ENCODE measurements at regions not wholly inside any gene's neighbourhood (a gene's known extent, or its start where the extent isn't known, plus 50 kb on each side); places are given as distances from the start of the nearest gene placed in this dataset.

DNA sequence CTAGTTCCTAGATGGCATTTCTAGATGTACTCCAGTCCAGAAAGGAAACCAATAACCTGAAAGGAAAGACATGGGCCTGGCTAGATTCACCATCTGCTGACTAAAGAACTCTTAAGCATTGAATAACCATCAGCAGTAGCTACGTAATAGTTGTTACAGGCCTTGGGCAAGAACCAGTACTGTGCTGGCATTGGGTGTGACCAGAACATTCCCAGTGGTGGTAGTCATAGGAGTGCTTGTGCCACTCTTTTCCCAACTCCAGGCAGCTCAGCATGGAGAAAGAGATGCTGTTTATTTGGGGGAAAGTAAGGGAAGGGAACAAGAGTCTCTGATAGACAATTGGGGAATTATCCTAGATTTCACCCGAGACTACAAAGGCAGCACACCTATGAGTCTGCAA lies 333.3 kb downstream of the SLC16A7 start:
- TF ChIP-seq EP300 (IDR thresholded peaks at IDR 0.05) (no peak), POLR2A (IDR thresholded peaks at IDR 0.05) (no peak), POLR2AphosphoS5 (IDR thresholded peaks at IDR 0.05) (no peak)
- TF ChIP-seq, protein P1, sequence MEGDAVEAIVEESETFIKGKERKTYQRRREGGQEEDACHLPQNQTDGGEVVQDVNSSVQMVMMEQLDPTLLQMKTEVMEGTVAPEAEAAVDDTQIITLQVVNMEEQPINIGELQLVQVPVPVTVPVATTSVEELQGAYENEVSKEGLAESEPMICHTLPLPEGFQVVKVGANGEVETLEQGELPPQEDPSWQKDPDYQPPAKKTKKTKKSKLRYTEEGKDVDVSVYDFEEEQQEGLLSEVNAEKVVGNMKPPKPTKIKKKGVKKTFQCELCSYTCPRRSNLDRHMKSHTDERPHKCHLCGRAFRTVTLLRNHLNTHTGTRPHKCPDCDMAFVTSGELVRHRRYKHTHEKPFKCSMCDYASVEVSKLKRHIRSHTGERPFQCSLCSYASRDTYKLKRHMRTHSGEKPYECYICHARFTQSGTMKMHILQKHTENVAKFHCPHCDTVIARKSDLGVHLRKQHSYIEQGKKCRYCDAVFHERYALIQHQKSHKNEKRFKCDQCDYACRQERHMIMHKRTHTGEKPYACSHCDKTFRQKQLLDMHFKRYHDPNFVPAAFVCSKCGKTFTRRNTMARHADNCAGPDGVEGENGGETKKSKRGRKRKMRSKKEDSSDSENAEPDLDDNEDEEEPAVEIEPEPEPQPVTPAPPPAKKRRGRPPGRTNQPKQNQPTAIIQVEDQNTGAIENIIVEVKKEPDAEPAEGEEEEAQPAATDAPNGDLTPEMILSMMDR (IDR thresholded peaks at IDR 0.05) = no peak

All from sigmoid colon (tissue), 4 donors.